ENCODE measurements at regions not wholly inside any gene's neighbourhood (a gene's known extent, or its start where the extent isn't known, plus 50 kb on each side); places are given as distances from the start of the nearest gene placed in this dataset.
A peak's percentile ranks its signal among the peaks of the same experiment; 100 is the strongest.

GRCh38 chr5:28344836-28345433 lies 1306.5 kb upstream of the CDH9 start:
- TF ChIP-seq CTCF (IDR thresholded peaks at IDR 0.05): peak; percentile 9 to 35 (median 23)
- no peak for TF ChIP-seq POLR2A (IDR thresholded peaks at IDR 0.05)

Data from body of pancreas (tissue), 4 donors.